H1 (cell line): ENCODE measurements at regions not wholly inside any gene's neighbourhood (a gene's known extent, or its start where the extent isn't known, plus 50 kb on each side); places are given as distances from the start of the nearest gene placed in this dataset.

ENCODE experiments used
- CTCF ChIA-PET: fragments of 300-600 bp; sonication (Branson Sonifier 250); formaldehyde crosslinking; loops from one replicate; lab custom pipeline; 2021; ENCODE audit not compliant: partially characterized antibody; lab: Charles Lee
- POLR2A ChIA-PET: fragments of 300-600 bp; sonication (Branson Sonifier 250); formaldehyde crosslinking; loops from one replicate; lab custom pipeline; 2021; ENCODE audit warnings: inconsistent platforms; ENCODE audit not compliant: partially characterized antibody; lab: Charles Lee
- DNase-seq, 2 experiments: peaks; one replicate each; pipeline versions ENCODE4 v3.0.0 to v3.0.0-alpha.2; 2010 to 2022; ENCODE audit warnings: low spot score in 2 of 2, low read depth in 1 of 2, mixed read lengths in 1 of 2
- FAIRE-seq: peaks from 2 replicates; lab custom pipeline; 2011; peaks lifted over from hg19 to GRCh38; lab: Jason Lieb, UNC
- H2AFZ ChIP-seq: 2 replicates; pipeline ENCODE4 v1.8.1; 2012; ENCODE audit warnings: low read length, inconsistent platforms
- H2AK5ac ChIP-seq: 2 replicates; pipeline ENCODE4 v1.6.1; 2013; ENCODE audit warnings: low read depth, low read length
- H2BK120ac ChIP-seq: replicated peaks from 2 replicates; pipeline ENCODE3; 2013; ENCODE audit warnings: low read depth, low read length, inconsistent platforms
- H2BK12ac ChIP-seq: 2 replicates; pipeline ENCODE4 v1.6.1; 2013; ENCODE audit warnings: low read depth, low read length
- H2BK15ac ChIP-seq: 2 replicates; pipeline ENCODE4 v1.6.1; 2013; ENCODE audit warnings: low read length
- H2BK20ac ChIP-seq: 2 replicates; pipeline ENCODE4 v1.6.1; 2013; ENCODE audit warnings: low read length
- H2BK5ac ChIP-seq: 2 replicates; pipeline ENCODE4 v1.6.1; 2013; ENCODE audit warnings: low read depth, low read length
- H3K14ac ChIP-seq: 2 replicates; pipeline ENCODE4 v1.6.1; 2013; ENCODE audit warnings: inconsistent platforms; ENCODE audit not compliant: insufficient read length
- H3K18ac ChIP-seq: 2 replicates; pipeline ENCODE4 v1.6.1; 2013; ENCODE audit warnings: low read length; ENCODE audit errors: extremely low read depth
- H3K23ac ChIP-seq: 2 replicates; pipeline ENCODE4 v1.6.1; 2013; ENCODE audit warnings: inconsistent platforms; ENCODE audit not compliant: insufficient read length
- H3K23me2 ChIP-seq: 2 replicates; pipeline ENCODE4 v1.6.1; 2013; ENCODE audit warnings: low read depth, low read length
- H3K27ac ChIP-seq: 2 replicates; pipeline ENCODE4 v1.6.1; 2011; ENCODE audit warnings: low read depth, low read length, inconsistent platforms
- H3K27me3 ChIP-seq, 4 experiments: replicated peaks in 1 of 4; 1 replicate in 1 of 4; 2 replicates in 3 of 4; pipeline versions ENCODE4 v1.6.1 to v1.8.1; 2011 to 2013; ENCODE audit warnings: low read length in 3 of 4, mild to moderate bottlenecking in 3 of 4, inconsistent platforms in 2 of 4, mixed read lengths in 2 of 4, moderate library complexity in 1 of 4; ENCODE audit not compliant: control insufficient read depth in 3 of 4, insufficient read depth in 3 of 4; ENCODE audit errors: extremely low read depth in 1 of 4
- H3K36me3 ChIP-seq, 4 experiments: 2 replicates each; pipeline versions ENCODE4 v1.6.1 to v1.8.1; 2011 to 2013; ENCODE audit warnings: mild to moderate bottlenecking in 4 of 4, low read length in 3 of 4, moderate library complexity in 2 of 4, control low read depth in 1 of 4, inconsistent platforms in 1 of 4; ENCODE audit not compliant: insufficient read depth in 4 of 4, control insufficient read depth in 2 of 4
- H3K4ac ChIP-seq: replicated peaks from 2 replicates; pipeline ENCODE3; 2013; ENCODE audit warnings: low read length, low read depth, mixed read lengths, inconsistent platforms; ENCODE audit not compliant: insufficient read length
- H3K4me1 ChIP-seq, 4 experiments: replicated peaks in 1 of 4; 1 replicate in 1 of 4; 2 replicates in 3 of 4; pipeline versions ENCODE4 v1.6.1 to v1.8.1; 2011 to 2013; ENCODE audit warnings: low read length in 3 of 4, inconsistent platforms in 2 of 4, mixed read lengths in 1 of 4; ENCODE audit not compliant: insufficient read depth in 4 of 4, control insufficient read depth in 3 of 4
- H3K4me2 ChIP-seq, 2 experiments: 2 replicates each; pipeline versions ENCODE4 v1.6.1 to v1.8.1; 2011 to 2013; ENCODE audit warnings: low read depth in 2 of 2, low read length in 2 of 2, control low read depth in 1 of 2, inconsistent platforms in 1 of 2, mild to moderate bottlenecking in 1 of 2; ENCODE audit not compliant: insufficient read depth in 1 of 2
- H3K4me3 ChIP-seq, 4 experiments: fragments of 200-600, 300-600 bp in 1 of 4; sonication (generic), shearing (Covaris generic), sonication (Bioruptor Twin) in 1 of 4; 2 replicates each; pipeline versions ENCODE4 v1.5.1 to v1.8.1; 2011 to 2016; ENCODE audit warnings: low read length in 4 of 4, low read depth in 3 of 4, control low read depth in 2 of 4, inconsistent platforms in 2 of 4, mild to moderate bottlenecking in 2 of 4, mixed read lengths in 1 of 4, moderate library complexity in 1 of 4; ENCODE audit not compliant: insufficient read depth in 2 of 4; ENCODE audit errors: extremely low read depth in 1 of 4
- H3K56ac ChIP-seq: replicated peaks from 2 replicates; pipeline ENCODE3; 2013; ENCODE audit warnings: low read depth, mild to moderate bottlenecking, mixed read lengths, low read length, inconsistent platforms; ENCODE audit not compliant: insufficient read length
- H3K79me1 ChIP-seq: 2 replicates; pipeline ENCODE4 v1.6.1; 2013; ENCODE audit warnings: low read depth, low read length, control low read depth
- H3K79me2 ChIP-seq, 2 experiments: 2 replicates each; pipeline versions ENCODE4 v1.6.1 to v1.8.1; 2012 to 2013; ENCODE audit warnings: low read length in 2 of 2, mild to moderate bottlenecking in 2 of 2, inconsistent platforms in 1 of 2; ENCODE audit not compliant: insufficient read depth in 2 of 2, control insufficient read depth in 1 of 2
- H3K9ac ChIP-seq, 4 experiments: replicated peaks in 1 of 4; 1 replicate in 1 of 4; 2 replicates in 3 of 4; pipeline versions ENCODE4 v1.6.1 to v1.8.1; 2011 to 2013; ENCODE audit warnings: low read depth in 3 of 4, low read length in 3 of 4, control low read depth in 2 of 4, mild to moderate bottlenecking in 2 of 4, moderate library complexity in 2 of 4, inconsistent platforms in 1 of 4; ENCODE audit errors: extremely low read depth in 1 of 4
- H3K9me3 ChIP-seq, 2 experiments: 2 replicates each; pipeline versions ENCODE4 v1.6.1 to v1.8.1; 2012 to 2013; ENCODE audit warnings: mild to moderate bottlenecking in 2 of 2, moderate library complexity in 2 of 2, control low read depth in 1 of 2, inconsistent platforms in 1 of 2, low read depth in 1 of 2, low read length in 1 of 2, mixed read lengths in 1 of 2; ENCODE audit not compliant: insufficient read depth in 2 of 2
- H4K20me1 ChIP-seq, 2 experiments: replicated peaks in 1 of 2; 2 replicates each; pipeline versions ENCODE3 to v1.8.1; 2011 to 2013; ENCODE audit warnings: inconsistent platforms in 2 of 2, low read length in 2 of 2, mild to moderate bottlenecking in 1 of 2; ENCODE audit not compliant: insufficient read depth in 2 of 2, control insufficient read depth in 1 of 2
- H4K5ac ChIP-seq: 2 replicates; pipeline ENCODE4 v1.6.1; 2013; ENCODE audit warnings: low read length, low read depth, mixed read lengths, inconsistent platforms; ENCODE audit not compliant: insufficient read length
- H4K8ac ChIP-seq: 2 replicates; pipeline ENCODE4 v1.8.0; 2013; ENCODE audit warnings: mild to moderate bottlenecking, moderate library complexity, low read length, inconsistent platforms; ENCODE audit not compliant: insufficient read depth; ENCODE audit errors: extremely low read depth
- H4K91ac ChIP-seq: replicated peaks from 2 replicates; pipeline ENCODE3; 2013; ENCODE audit warnings: low read length, mixed read lengths, inconsistent platforms; ENCODE audit not compliant: insufficient read length
- TAF1 ChIP-seq: IDR thresholded peaks from 2 replicates; pipeline ENCODE4 v1.6.1; 2011; ENCODE audit warnings: mild to moderate bottlenecking, low read depth, low read length
- TCF12 ChIP-seq: IDR thresholded peaks from 2 replicates; pipeline ENCODE4 v1.6.1; 2011; ENCODE audit warnings: low read depth, mild to moderate bottlenecking, low read length
- WGBS, 2 experiments: shearing (Covaris generic) in 1 of 2; methylation state at CpG; one replicate each; pipeline versions ENCODE4 v1.1.6 to v1.1.7; 2013 to 2015; ENCODE audit warnings: low lambda C conversion rate in 2 of 2, mixed read lengths in 2 of 2, inconsistent platforms in 1 of 2, low coverage in 1 of 2, missing lambda C conversion rate in 1 of 2; ENCODE audit not compliant: insufficient replicate concordance in 2 of 2, insufficient coverage in 1 of 2, insufficient read length in 1 of 2; ENCODE audit errors: extremely low coverage in 1 of 2, missing lambda C conversion rate in 1 of 2; 5-methylcytosine and 5-hydroxymethylcytosine counted together
- TF ChIP-seq, protein P1 (sequence below): IDR thresholded peaks from 2 replicates; pipeline ENCODE4 v1.6.1; 2011; ENCODE audit warnings: low read depth, mild to moderate bottlenecking, low read length; ENCODE audit not compliant: insufficient read depth

DNA sequence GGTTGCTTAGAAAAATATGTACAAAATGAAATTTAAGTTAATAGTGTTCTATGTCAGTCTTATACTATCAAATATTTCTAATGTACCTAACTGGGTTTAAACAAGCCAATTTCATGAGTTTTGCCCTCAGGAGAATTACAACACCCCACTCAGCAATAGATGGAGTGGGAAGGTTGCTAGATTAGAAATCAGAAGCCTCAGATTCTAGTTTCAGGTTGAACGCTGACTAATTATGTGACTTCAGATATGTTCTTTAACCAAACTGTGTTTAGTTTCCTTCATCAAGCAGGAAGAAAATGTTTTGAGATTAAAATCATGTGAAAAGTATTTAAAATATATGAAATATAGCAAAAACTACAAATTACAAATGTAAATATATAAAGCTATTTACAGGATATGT, 133.8 kb upstream of the KCNH7 start:
- ChIA-PET POLR2A (no interaction called here), CTCF (no interaction called here)
- no peak overlapping the region for H3K4ac ChIP-seq
- FAIRE-seq (no peak), DNase-seq (no peak)
- no peaks in the 10 kb centered on the region for H3K79me2 ChIP-seq
- no peak overlapping the region for H4K8ac ChIP-seq
- TF ChIP-seq TCF12 (no peak), TAF1 (no peak)
- TF ChIP-seq, protein P1, sequence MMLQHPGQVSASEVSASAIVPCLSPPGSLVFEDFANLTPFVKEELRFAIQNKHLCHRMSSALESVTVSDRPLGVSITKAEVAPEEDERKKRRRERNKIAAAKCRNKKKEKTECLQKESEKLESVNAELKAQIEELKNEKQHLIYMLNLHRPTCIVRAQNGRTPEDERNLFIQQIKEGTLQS: no peak
- no peak overlapping the region for H3K4me3 ChIP-seq
- no peak overlapping the region for H3K56ac ChIP-seq
- H3K27ac ChIP-seq: no peak overlapping the region
- H3K9ac ChIP-seq: no peak overlapping the region
- H3K23ac ChIP-seq: no peak overlapping the region
- no peaks in the 10 kb centered on the region; the same call in 1 of the 2 replicates for H3K23me2 ChIP-seq
- H2AK5ac ChIP-seq: no peak overlapping the region
- H3K36me3 ChIP-seq: no peaks in the 10 kb centered on the region
- no peak overlapping the region for H2BK15ac ChIP-seq
- no peak overlapping the region for H2BK12ac ChIP-seq
- no peaks in the 10 kb centered on the region for H3K9me3 ChIP-seq
- H2BK5ac ChIP-seq: no peak overlapping the region
- no peak overlapping the region for H3K4me2 ChIP-seq
- no peak overlapping the region for H4K5ac ChIP-seq
- H3K4me1 ChIP-seq: no peaks in the 10 kb centered on the region
- no peaks in the 10 kb centered on the region for H4K20me1 ChIP-seq
- no peaks in the 10 kb centered on the region for H3K79me1 ChIP-seq
- no peak overlapping the region for H4K91ac ChIP-seq
- H3K27me3 ChIP-seq: no peaks in the 10 kb centered on the region
- no peak overlapping the region for H2BK120ac ChIP-seq
- WGBS, 2 experiments: 100% methylated on average over 1 of the region's 1 CpG; no CpG with 5 or more reads in 1 of the 2 experiments
- no peak overlapping the region for H3K14ac ChIP-seq
- H2BK20ac ChIP-seq: no peak overlapping the region
- no peak overlapping the region for H3K18ac ChIP-seq
- H2AFZ ChIP-seq: no peak overlapping the region
